ENCODE measurements at regions not wholly inside any gene's neighbourhood (a gene's known extent, or its start where the extent isn't known, plus 50 kb on each side); places are given as distances from the start of the nearest gene placed in this dataset.

DNA sequence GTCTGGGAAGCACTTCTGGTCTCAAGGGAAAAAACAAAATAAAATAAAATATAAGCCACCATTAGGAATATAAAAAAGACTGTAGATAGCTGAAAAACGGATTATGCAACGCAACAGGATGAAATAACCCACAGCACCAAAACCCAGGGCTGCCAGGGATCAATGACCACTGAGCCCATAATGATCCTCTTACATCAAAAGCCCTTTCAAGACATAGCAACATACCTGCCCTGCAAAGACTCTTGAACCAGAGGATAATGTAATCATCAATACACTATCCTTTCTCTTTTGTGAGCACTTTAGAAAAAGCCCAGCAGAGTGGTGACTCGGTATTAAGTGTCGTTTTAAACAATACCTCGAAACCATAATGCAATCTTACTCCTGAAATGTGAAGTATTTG, 235.0 kb upstream of the SOX21 start:
- Histone ChIP-seq H3K4me1 (no peaks in the 10 kb centered on the region), H3K36me3 (ENCODE audit: low read depth, missing control alignments) (no peaks in the 10 kb centered on the region), H3K9me3 (no peaks in the 10 kb centered on the region), H3K27me3 (no peaks in the 10 kb centered on the region), H3K27ac (no peak overlapping the region), H3K4me3 (no peak overlapping the region)
- TF ChIP-seq CTCF (IDR thresholded peaks at IDR 0.05): no peak
- TF ChIP-seq POLR2A (IDR thresholded peaks at IDR 0.05): no peak
- DNase-seq: no peak
- WGBS, 2 donors: 76 to 78% methylated on average over 5 of the region's 5 CpGs
- intact Hi-C loops (cut with DNase I; ENCODE audit: low total_unique reads): no loop called here

DNA sequence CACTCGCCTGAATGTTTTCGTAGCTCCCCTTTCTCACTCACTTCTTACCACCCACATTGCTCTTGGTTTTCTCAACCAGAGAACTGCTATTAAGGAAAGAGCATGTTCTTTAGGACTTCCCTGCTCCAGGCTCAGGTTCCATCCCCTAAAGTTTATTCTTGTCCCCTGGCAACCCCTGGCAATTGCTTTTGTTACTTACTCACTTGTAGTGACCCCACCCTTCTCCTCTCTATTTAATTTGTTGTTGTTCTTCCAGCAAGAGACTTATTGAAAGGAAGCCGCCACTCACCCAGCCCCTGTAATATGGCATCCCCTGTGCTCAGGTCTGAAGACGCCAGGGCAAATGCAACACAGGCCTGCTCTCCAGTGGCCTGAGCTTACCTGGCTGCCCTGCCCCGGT, 233.7 kb upstream of the SOX21 start:
- Histone ChIP-seq H3K36me3 (ENCODE audit: low read depth, missing control alignments) (no peaks in the 10 kb centered on the region), H3K9me3 (no peaks in the 10 kb centered on the region), H3K4me3 (no peak overlapping the region), H3K27ac (no peak overlapping the region), H3K4me1 (no peaks in the 10 kb centered on the region), H3K27me3 (no peaks in the 10 kb centered on the region)
- DNase-seq: no peak
- no peak for TF ChIP-seq CTCF (IDR thresholded peaks at IDR 0.05)
- TF ChIP-seq POLR2A (IDR thresholded peaks at IDR 0.05): no peak
- intact Hi-C loops (cut with DNase I; ENCODE audit: low total_unique reads): no loop called here
- 88 to 90% methylated on average over 5 of the region's 5 CpGs for WGBS, 2 donors

- H3K27me3 ChIP-seq: no peaks in the 10 kb centered on the region
- 84 to 91% methylated on average over 4 of the region's 4 CpGs for WGBS, 2 donors
- TF ChIP-seq CTCF (IDR thresholded peaks at IDR 0.05): no peak
- TF ChIP-seq POLR2A (IDR thresholded peaks at IDR 0.05): no peak
- no peak for DNase-seq
- no peaks in the 10 kb centered on the region for H3K36me3 ChIP-seq (ENCODE audit: low read depth, missing control alignments)
- intact Hi-C loops (cut with DNase I; ENCODE audit: low total_unique reads): no loop called here
- no peak overlapping the region for H3K4me3 ChIP-seq
- H3K9me3 ChIP-seq: no peaks in the 10 kb centered on the region
- no peak overlapping the region for H3K27ac ChIP-seq
- no peaks in the 10 kb centered on the region for H3K4me1 ChIP-seq
Observed at GRCh38 chr13:94938124-94938523, 225.8 kb upstream of the SOX21 start.

DNA sequence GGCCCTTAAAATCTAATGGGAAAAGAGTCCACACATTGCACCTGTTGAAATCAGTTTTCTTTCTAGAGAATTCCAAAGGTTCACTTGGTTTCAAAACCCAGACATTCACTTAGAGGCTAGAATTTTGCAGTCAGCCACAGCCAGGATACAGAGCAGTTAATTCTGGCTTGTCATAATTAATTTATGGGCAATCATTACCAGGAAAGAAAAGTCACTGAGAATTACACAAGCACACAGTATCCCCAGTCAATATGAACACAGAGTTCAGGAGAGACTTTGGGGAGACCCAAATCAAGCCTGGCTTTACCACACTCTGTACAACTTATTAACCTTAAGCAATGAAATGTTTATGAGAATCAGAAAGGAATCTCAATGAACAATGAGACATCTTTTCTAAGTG, 224.3 kb upstream of the SOX21 start:
- H3K27me3 ChIP-seq: no peaks in the 10 kb centered on the region
- H3K27ac ChIP-seq: no peak overlapping the region
- H3K4me3 ChIP-seq: no peak overlapping the region
- intact Hi-C loops (cut with DNase I; ENCODE audit: low total_unique reads): no loop called here
- H3K36me3 ChIP-seq (ENCODE audit: low read depth, missing control alignments): no peaks in the 10 kb centered on the region
- H3K9me3 ChIP-seq: no peaks in the 10 kb centered on the region
- TF ChIP-seq CTCF (IDR thresholded peaks at IDR 0.05) (no peak), POLR2A (IDR thresholded peaks at IDR 0.05) (no peak)
- no peaks in the 10 kb centered on the region for H3K4me1 ChIP-seq
- no peak for DNase-seq

DNA sequence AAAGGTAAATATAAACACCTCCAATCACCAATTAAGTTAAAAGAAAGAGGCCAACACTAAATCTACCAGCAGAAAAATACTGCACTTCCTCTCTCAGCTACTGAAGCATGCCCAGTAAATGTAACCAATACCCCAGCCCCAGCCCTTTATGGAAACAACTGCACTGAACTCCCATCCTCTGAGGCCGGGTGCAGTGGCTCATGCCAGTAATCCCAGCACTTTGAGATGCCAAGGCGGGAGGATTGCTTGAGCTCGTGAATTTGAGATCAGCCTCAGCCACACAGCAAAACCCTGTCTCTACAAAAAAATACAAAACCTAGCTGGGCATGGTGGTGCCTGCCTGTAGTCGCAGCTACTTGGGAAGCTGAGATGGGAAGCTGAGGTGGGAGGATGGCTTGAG, 221.6 kb upstream of the SOX21 start:
- H3K27me3 ChIP-seq: no peaks in the 10 kb centered on the region
- H3K27ac ChIP-seq: no peak overlapping the region
- no peaks in the 10 kb centered on the region for H3K36me3 ChIP-seq (ENCODE audit: low read depth, missing control alignments)
- intact Hi-C loops (cut with DNase I; ENCODE audit: low total_unique reads): no loop called here
- no peak overlapping the region for H3K4me3 ChIP-seq
- DNase-seq: no peak
- TF ChIP-seq POLR2A (IDR thresholded peaks at IDR 0.05) (no peak), CTCF (IDR thresholded peaks at IDR 0.05) (no peak)
- 82 to 95% methylated on average over 4 of the region's 4 CpGs for WGBS, 2 donors
- H3K4me1 ChIP-seq: no peaks in the 10 kb centered on the region
- no peaks in the 10 kb centered on the region for H3K9me3 ChIP-seq

Measured in testis (tissue), 2 donors.